Sigmoid colon (tissue), 3 donors: ENCODE measurements at regions not wholly inside any gene's neighbourhood (a gene's known extent, or its start where the extent isn't known, plus 50 kb on each side); places are given as distances from the start of the nearest gene placed in this dataset.

Experiments used
- CTCF ChIP-seq, 4 experiments: fragments of 450-650 bp in 3 of 4; fragments of 200-600 bp in 1 of 4; IDR thresholded peaks; one replicate each; pipeline ENCODE4 v1.5.1; 2016 to 2019; ENCODE audit warnings: antibody characterized with exemption in 4 of 4, mild to moderate bottlenecking in 3 of 4, moderate library complexity in 2 of 4
- POLR2A ChIP-seq, 2 donors: fragments of 450-650 bp; IDR thresholded peaks; one replicate each; pipeline ENCODE4 v1.6.1; 2016; ENCODE audit warnings: antibody characterized with exemption in 2 of 2, mild to moderate bottlenecking in 2 of 2, moderate library complexity in 2 of 2

DNA sequence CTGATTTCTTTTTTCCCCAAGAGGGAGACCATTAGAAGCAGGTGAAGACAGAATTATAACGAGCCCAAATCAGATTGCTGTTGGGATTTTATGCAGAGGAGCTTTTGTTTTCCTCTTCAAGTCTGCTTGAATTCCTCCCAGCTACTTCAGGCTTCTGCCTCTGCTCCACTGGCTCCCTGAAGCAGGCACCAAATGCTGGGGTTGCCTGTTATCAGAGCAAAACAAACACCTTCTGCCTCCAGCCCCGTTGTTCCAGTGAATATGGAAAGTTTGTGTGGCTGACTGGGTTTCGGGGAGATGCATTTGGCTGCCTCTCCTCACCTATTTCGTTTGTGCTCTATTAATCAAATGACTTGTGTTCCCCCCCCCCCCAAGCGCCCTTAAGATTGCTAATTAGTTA lies 209.2 kb downstream of the URB2 start:
- TF ChIP-seq CTCF (IDR thresholded peaks at IDR 0.05) (no peak), POLR2A (IDR thresholded peaks at IDR 0.05) (no peak)
